Keratinocyte (primary cell): ENCODE measurements at regions not wholly inside any gene's neighbourhood (a gene's known extent, or its start where the extent isn't known, plus 50 kb on each side); places are given as distances from the start of the nearest gene placed in this dataset.

Experiments used
- DNase-seq: peaks from one replicate; pipeline ENCODE4 v3.0.0-alpha.2; 2011; ENCODE audit warnings: low read depth, missing footprints, low spot score
- FAIRE-seq: peaks from 2 replicates; lab custom pipeline; 2011; peaks lifted over from hg19 to GRCh38; lab: Jason Lieb, UNC
- H2AFZ ChIP-seq: 2 replicates; pipeline ENCODE4 v1.6.0; 2012; ENCODE audit warnings: low read length, control low read depth, inconsistent platforms; ENCODE audit not compliant: control insufficient read depth
- H3K27ac ChIP-seq: 2 replicates; pipeline ENCODE4 v1.5.1; 2011; ENCODE audit warnings: low read length; ENCODE audit not compliant: control insufficient read depth, insufficient read depth
- H3K27me3 ChIP-seq: 3 replicates; pipeline ENCODE4 v1.6.0; 2011; ENCODE audit warnings: low read length; ENCODE audit not compliant: control insufficient read depth, insufficient read depth; ENCODE audit errors: extremely low read depth
- H3K36me3 ChIP-seq, 2 experiments: 2 replicates in 1 of 2; 3 replicates in 1 of 2; pipeline ENCODE4 v1.5.1; 2011; ENCODE audit warnings: low read length in 2 of 2, mild to moderate bottlenecking in 1 of 2; ENCODE audit not compliant: control insufficient read depth in 2 of 2, insufficient read depth in 2 of 2; ENCODE audit errors: extremely low read depth in 1 of 2
- H3K4me1 ChIP-seq: 3 replicates; pipeline ENCODE4 v1.5.1; 2011; ENCODE audit warnings: low read length; ENCODE audit not compliant: control insufficient read depth, insufficient read depth; ENCODE audit errors: extremely low read depth
- H3K4me2 ChIP-seq: 3 replicates; pipeline ENCODE4 v1.6.0; 2011; ENCODE audit warnings: low read depth, low read length; ENCODE audit not compliant: control insufficient read depth, insufficient read depth; ENCODE audit errors: extremely low read depth
- H3K4me3 ChIP-seq, 3 experiments: fragments of 200-600 bp in 1 of 3; sonication (generic) in 1 of 3; 2 replicates in 2 of 3; 3 replicates in 1 of 3; pipeline ENCODE4 v1.5.1; 2011 to 2016; ENCODE audit warnings: low read length in 3 of 3, mild to moderate bottlenecking in 3 of 3, control low read depth in 2 of 3, inconsistent platforms in 1 of 3, low read depth in 1 of 3, mixed read lengths in 1 of 3, mixed run types in 1 of 3, moderate library complexity in 1 of 3; ENCODE audit not compliant: control insufficient read depth in 2 of 3, insufficient read depth in 2 of 3; ENCODE audit errors: extremely low read depth in 1 of 3
- H3K79me2 ChIP-seq: 2 replicates; pipeline ENCODE4 v1.6.0; 2012; ENCODE audit warnings: low read length; ENCODE audit not compliant: control insufficient read depth, insufficient read depth
- H3K9ac ChIP-seq: 3 replicates; pipeline ENCODE4 v1.6.0; 2011; ENCODE audit warnings: low read length; ENCODE audit not compliant: control insufficient read depth, insufficient read depth; ENCODE audit errors: extremely low read depth
- H3K9me1 ChIP-seq: 3 replicates; pipeline ENCODE4 v1.6.0; 2011; ENCODE audit warnings: low read length; ENCODE audit not compliant: control insufficient read depth, insufficient read depth; ENCODE audit errors: extremely low read depth
- H3K9me3 ChIP-seq: 2 replicates; pipeline ENCODE4 v1.5.1; 2012; ENCODE audit warnings: low read depth, low read length; ENCODE audit not compliant: control insufficient read depth
- H4K20me1 ChIP-seq: 3 replicates; pipeline ENCODE4 v1.6.0; 2011; ENCODE audit warnings: low read length; ENCODE audit not compliant: control insufficient read depth, insufficient read depth; ENCODE audit errors: extremely low read depth
- CTCF ChIP-seq, 3 experiments: IDR thresholded peaks in 1 of 3; conservative IDR thresholded peaks in 1 of 3; optimal IDR thresholded peaks in 1 of 3; 2 replicates in 2 of 3; 3 replicates in 1 of 3; pipeline versions ENCODE3 to v1.5.1; 2011; ENCODE audit warnings: low read length in 3 of 3, mild to moderate bottlenecking in 3 of 3, moderate library complexity in 2 of 3, control low read depth in 1 of 3, inconsistent platforms in 1 of 3; ENCODE audit not compliant: insufficient read depth in 2 of 3; ENCODE audit errors: extremely low read depth in 1 of 3
- EZH2 ChIP-seq: IDR thresholded peaks from one replicate; pipeline ENCODE4 v1.6.1; 2012; ENCODE audit warnings: inconsistent platforms, mild to moderate bottlenecking, low read length, moderate library complexity
- dilution Hi-C: fragments of 300-500 bp; cut with MboI; formaldehyde crosslinking; loops from one replicate; pipeline ENCODE4 v1.7.0; 2020; ENCODE audit warnings: low sequenced_read_pairs; ENCODE audit not compliant: extremely low pct_ligation_motif_present

- no peaks in the 10 kb centered on the region for H3K4me1 ChIP-seq
- H3K4me3 ChIP-seq = no peak overlapping the region
- DNase-seq = no peak
- no peaks in the 10 kb centered on the region for H3K9me1 ChIP-seq
- no peaks in the 10 kb centered on the region for H3K36me3 ChIP-seq
- TF ChIP-seq CTCF (optimal IDR thresholded peaks at IDR 0.05 in 1 of 3, IDR thresholded peaks at IDR 0.05 in 1 of 3, conservative IDR thresholded peaks at IDR 0.05 in 1 of 3; ENCODE audit: extremely low read depth in 1 of 3, insufficient read depth in 2 of 3, low read length in 3 of 3) (no peak), EZH2 (no peak)
- no peaks in the 10 kb centered on the region for H3K9me3 ChIP-seq
- dilution Hi-C loops = no loop called here
- H3K27ac ChIP-seq = no peak overlapping the region
- H3K27me3 ChIP-seq = peaks cover 4% of the 10 kb centered on the region
- no peak overlapping the region for H3K9ac ChIP-seq
- no peaks in the 10 kb centered on the region for H3K79me2 ChIP-seq
- no peak overlapping the region for H2AFZ ChIP-seq
- FAIRE-seq = no peak
- H4K20me1 ChIP-seq = no peaks in the 10 kb centered on the region
- H3K4me2 ChIP-seq = no peak overlapping the region
Measured at GRCh38 chr2:235383272-235383843, 110.5 kb upstream of the AGAP1 start.

GRCh38 chr2:235384624-235385023, 109.2 kb upstream of the AGAP1 start:
- H3K4me2 ChIP-seq = no peak overlapping the region
- no peaks in the 10 kb centered on the region for H3K9me1 ChIP-seq
- DNase-seq (no peak), FAIRE-seq (no peak)
- H3K9me3 ChIP-seq = no peaks in the 10 kb centered on the region
- H2AFZ ChIP-seq = no peak overlapping the region
- no peaks in the 10 kb centered on the region for H3K4me1 ChIP-seq
- H3K9ac ChIP-seq = no peak overlapping the region
- dilution Hi-C loops = no loop called here
- H3K79me2 ChIP-seq = no peaks in the 10 kb centered on the region
- no peak overlapping the region for H3K27ac ChIP-seq
- H3K4me3 ChIP-seq = no peak overlapping the region
- H3K27me3 ChIP-seq = peaks cover 4% of the 10 kb centered on the region
- no peaks in the 10 kb centered on the region for H4K20me1 ChIP-seq
- no peak for TF ChIP-seq EZH2
- TF ChIP-seq CTCF (optimal IDR thresholded peaks at IDR 0.05 in 1 of 3, IDR thresholded peaks at IDR 0.05 in 1 of 3, conservative IDR thresholded peaks at IDR 0.05 in 1 of 3; ENCODE audit: extremely low read depth in 1 of 3, insufficient read depth in 2 of 3, low read length in 3 of 3) = no peak
- no peaks in the 10 kb centered on the region for H3K36me3 ChIP-seq
